Neural progenitor cell (in vitro differentiated cells): ENCODE measurements at regions not wholly inside any gene's neighbourhood (a gene's known extent, or its start where the extent isn't known, plus 50 kb on each side); places are given as distances from the start of the nearest gene placed in this dataset.

Experiments
- DNase-seq: peaks from one replicate; pipeline ENCODE4 v3.0.0-alpha.2; 2016; ENCODE audit warnings: low spot score
- H2AFZ ChIP-seq: fragments of 200-600 bp; sonication (generic); replicated peaks from 2 replicates; pipeline ENCODE4 v1.6.1; 2016; ENCODE audit warnings: antibody characterized with exemption
- H3F3A ChIP-seq: fragments of 200-600 bp; sonication (generic); 2 replicates; pipeline ENCODE4 v1.6.1; 2016; ENCODE audit warnings: antibody characterized with exemption, low read depth
- H3K27ac ChIP-seq: fragments of 200-600 bp; sonication (generic); 2 replicates; pipeline ENCODE4 v1.5.1; 2016; ENCODE audit warnings: mild to moderate bottlenecking
- H3K27me3 ChIP-seq: fragments of 200-600 bp; sonication (generic); 2 replicates; pipeline ENCODE4 v1.6.1; 2016; ENCODE audit warnings: mild to moderate bottlenecking, moderate library complexity
- H3K36me3 ChIP-seq: fragments of 200-600 bp; sonication (generic); 2 replicates; pipeline ENCODE4 v1.5.1; 2016
- H3K4me1 ChIP-seq: fragments of 200-600 bp; sonication (generic); 2 replicates; pipeline ENCODE4 v1.6.1; 2016; ENCODE audit warnings: mixed run types
- H3K4me2 ChIP-seq: fragments of 200-600 bp; sonication (generic); 2 replicates; pipeline ENCODE4 v1.6.1; 2016
- H3K4me3 ChIP-seq: fragments of 200-600 bp; sonication (generic); 2 replicates; pipeline ENCODE4 v1.5.1; 2016
- H3K79me2 ChIP-seq: fragments of 200-600 bp; sonication (generic); 2 replicates; pipeline ENCODE4 v1.6.1; 2016; ENCODE audit warnings: low read depth
- H3K9ac ChIP-seq: fragments of 200-600 bp; sonication (generic); 2 replicates; pipeline ENCODE4 v1.6.1; 2016
- H3K9me3 ChIP-seq: fragments of 200-600 bp; sonication (generic); 2 replicates; pipeline ENCODE4 v1.5.1; 2016; ENCODE audit warnings: low read depth
- H4K20me1 ChIP-seq: fragments of 200-600 bp; sonication (generic); 2 replicates; pipeline ENCODE4 v1.6.1; 2016; ENCODE audit warnings: low read depth
- H3K27ac Mint-ChIP-seq: 3 replicates; pipeline ENCODE4 v1.8.0; 2021; ENCODE audit warnings: mixed read lengths
- H3K27me3 Mint-ChIP-seq: 2 replicates; pipeline ENCODE4 v1.8.0; 2022; ENCODE audit warnings: low read depth, mild to moderate bottlenecking, inconsistent platforms, moderate library complexity, mixed read lengths; ENCODE audit not compliant: insufficient read depth
- H3K36me3 Mint-ChIP-seq: 3 replicates; pipeline ENCODE4 v1.8.0; 2021; ENCODE audit warnings: mixed read lengths
- H3K4me1 Mint-ChIP-seq: 3 replicates; pipeline ENCODE4 v1.8.0; 2021; ENCODE audit warnings: mixed read lengths
- H3K4me3 Mint-ChIP-seq: 3 replicates; pipeline ENCODE4 v1.8.0; 2021; ENCODE audit warnings: mild to moderate bottlenecking, moderate library complexity, mixed read lengths
- H3K9me3 Mint-ChIP-seq: 3 replicates; pipeline ENCODE4 v1.8.0; 2020; ENCODE audit warnings: mixed read lengths
- EZH2 ChIP-seq: fragments of 200-600 bp; sonication (generic); IDR thresholded peaks from 2 replicates; pipeline ENCODE4 v1.6.1; 2017; ENCODE audit warnings: antibody characterized with exemption, mild to moderate bottlenecking, moderate library complexity
- EZH2phosphoT487 ChIP-seq: fragments of 200-600 bp; sonication (generic); IDR thresholded peaks from 2 replicates; pipeline ENCODE4 v1.6.1; 2017; ENCODE audit warnings: antibody characterized with exemption
- TF ChIP-seq, protein P1 (sequence below): fragments of 200-600 bp; sonication (generic); IDR thresholded peaks from 2 replicates; pipeline ENCODE4 v1.5.1; 2017; ENCODE audit warnings: antibody characterized with exemption, mild to moderate bottlenecking

DNA sequence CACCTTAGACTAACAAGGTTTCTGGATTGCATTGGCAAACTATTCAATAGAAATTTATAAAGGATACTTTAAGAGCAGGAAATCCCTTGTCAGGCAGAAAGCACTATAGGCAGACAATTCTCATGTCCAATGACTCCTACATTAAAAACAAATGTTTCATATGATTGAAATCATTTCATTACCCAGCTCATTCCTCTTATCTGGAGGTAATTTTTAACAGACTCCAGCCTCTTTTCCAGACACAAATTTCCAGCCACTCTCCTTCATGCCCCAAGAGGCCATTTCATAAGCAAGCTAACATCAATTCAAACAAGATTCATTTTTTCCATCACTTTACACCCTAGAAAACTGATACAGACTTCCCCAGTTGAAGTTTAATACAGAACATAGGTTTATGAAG lies 495.1 kb upstream of the FRG1 start:
- Histone ChIP-seq H2AFZ (no peak overlapping the region), H3K79me2 (no peaks in the 10 kb centered on the region), H3K9ac (no peak overlapping the region), H3K4me2 (no peak overlapping the region), H3K4me1 (no peaks in the 10 kb centered on the region), H3K9me3 (no peaks in the 10 kb centered on the region), H3K36me3 (no peaks in the 10 kb centered on the region), H3K27ac (no peak overlapping the region), H3F3A (no peaks in the 10 kb centered on the region), H3K4me3 (no peak overlapping the region), H3K27me3 (no peaks in the 10 kb centered on the region), H4K20me1 (no peaks in the 10 kb centered on the region)
- Mint-ChIP-seq H3K9me3 (peaks cover 9% of the 10 kb centered on the region), H3K4me3 (no peak overlapping the region), H3K36me3 (no peaks in the 10 kb centered on the region), H3K27me3 (peaks cover 4% of the 10 kb centered on the region), H3K27ac (no peak overlapping the region), H3K4me1 (no peaks in the 10 kb centered on the region)
- DNase-seq: no peak
- TF ChIP-seq EZH2phosphoT487 (no peak), EZH2 (no peak)

GRCh38 chr4:189463734-189464133 lies 476.9 kb upstream of the FRG1 start:
- Mint-ChIP-seq H3K36me3 (no peaks in the 10 kb centered on the region), H3K4me1 (no peaks in the 10 kb centered on the region), H3K4me3 (no peak overlapping the region), H3K9me3 (peaks cover 12% of the 10 kb centered on the region), H3K27ac (no peak overlapping the region), H3K27me3 (peaks cover 4% of the 10 kb centered on the region)
- no peaks in the 10 kb centered on the region for H3K36me3 ChIP-seq
- no peak for DNase-seq
- no peaks in the 10 kb centered on the region for H3K9me3 ChIP-seq
- H3K4me3 ChIP-seq: no peak overlapping the region
- H3K27me3 ChIP-seq: no peaks in the 10 kb centered on the region
- H3K4me2 ChIP-seq: no peak overlapping the region
- TF ChIP-seq EZH2: no peak
- TF ChIP-seq EZH2phosphoT487: no peak
- TF ChIP-seq, protein P1, sequence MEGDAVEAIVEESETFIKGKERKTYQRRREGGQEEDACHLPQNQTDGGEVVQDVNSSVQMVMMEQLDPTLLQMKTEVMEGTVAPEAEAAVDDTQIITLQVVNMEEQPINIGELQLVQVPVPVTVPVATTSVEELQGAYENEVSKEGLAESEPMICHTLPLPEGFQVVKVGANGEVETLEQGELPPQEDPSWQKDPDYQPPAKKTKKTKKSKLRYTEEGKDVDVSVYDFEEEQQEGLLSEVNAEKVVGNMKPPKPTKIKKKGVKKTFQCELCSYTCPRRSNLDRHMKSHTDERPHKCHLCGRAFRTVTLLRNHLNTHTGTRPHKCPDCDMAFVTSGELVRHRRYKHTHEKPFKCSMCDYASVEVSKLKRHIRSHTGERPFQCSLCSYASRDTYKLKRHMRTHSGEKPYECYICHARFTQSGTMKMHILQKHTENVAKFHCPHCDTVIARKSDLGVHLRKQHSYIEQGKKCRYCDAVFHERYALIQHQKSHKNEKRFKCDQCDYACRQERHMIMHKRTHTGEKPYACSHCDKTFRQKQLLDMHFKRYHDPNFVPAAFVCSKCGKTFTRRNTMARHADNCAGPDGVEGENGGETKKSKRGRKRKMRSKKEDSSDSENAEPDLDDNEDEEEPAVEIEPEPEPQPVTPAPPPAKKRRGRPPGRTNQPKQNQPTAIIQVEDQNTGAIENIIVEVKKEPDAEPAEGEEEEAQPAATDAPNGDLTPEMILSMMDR: no peak
- H3K9ac ChIP-seq: no peak overlapping the region
- no peaks in the 10 kb centered on the region for H3K4me1 ChIP-seq
- no peak overlapping the region for H3K27ac ChIP-seq
- no peaks in the 10 kb centered on the region for H3K79me2 ChIP-seq
- H2AFZ ChIP-seq: no peak overlapping the region
- no peaks in the 10 kb centered on the region for H4K20me1 ChIP-seq
- peaks cover 8% of the 10 kb centered on the region for H3F3A ChIP-seq

DNA sequence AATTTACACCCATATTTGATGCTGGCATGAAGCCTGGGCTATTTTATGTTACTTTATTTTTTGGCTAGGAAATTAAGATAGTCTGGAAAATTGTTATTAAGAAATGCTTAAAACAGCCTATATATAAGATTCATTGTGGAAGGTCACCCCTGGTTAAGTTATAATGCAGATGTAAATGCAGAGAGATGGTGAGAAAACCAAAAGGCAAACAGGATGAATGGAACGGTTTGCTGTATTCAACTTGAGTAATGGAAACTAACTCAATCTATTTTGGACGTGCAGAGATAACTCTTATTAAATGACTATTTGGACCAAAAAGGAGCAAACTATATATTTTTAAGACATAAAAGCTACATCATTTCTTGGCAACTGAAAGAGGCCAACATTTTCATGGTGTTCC lies 446.3 kb upstream of the FRG1 start:
- Histone ChIP-seq H3K27ac (no peak overlapping the region), H2AFZ (no peak overlapping the region), H3K4me1 (no peaks in the 10 kb centered on the region), H3K9me3 (no peaks in the 10 kb centered on the region), H3K4me2 (no peak overlapping the region), H3K9ac (no peak overlapping the region), H3K36me3 (no peaks in the 10 kb centered on the region), H3K4me3 (no peak overlapping the region), H3K27me3 (no peaks in the 10 kb centered on the region), H4K20me1 (no peaks in the 10 kb centered on the region), H3K79me2 (no peaks in the 10 kb centered on the region), H3F3A (no peaks in the 10 kb centered on the region)
- H3K27me3 Mint-ChIP-seq: peaks cover 3% of the 10 kb centered on the region
- H3K27ac Mint-ChIP-seq: no peak overlapping the region
- H3K4me1 Mint-ChIP-seq: no peaks in the 10 kb centered on the region
- H3K9me3 Mint-ChIP-seq: peaks cover 23% of the 10 kb centered on the region
- DNase-seq: no peak
- no peak overlapping the region for H3K4me3 Mint-ChIP-seq
- TF ChIP-seq EZH2phosphoT487: no peak
- TF ChIP-seq, protein P1: no peak
- TF ChIP-seq EZH2: no peak
- no peaks in the 10 kb centered on the region for H3K36me3 Mint-ChIP-seq

DNA sequence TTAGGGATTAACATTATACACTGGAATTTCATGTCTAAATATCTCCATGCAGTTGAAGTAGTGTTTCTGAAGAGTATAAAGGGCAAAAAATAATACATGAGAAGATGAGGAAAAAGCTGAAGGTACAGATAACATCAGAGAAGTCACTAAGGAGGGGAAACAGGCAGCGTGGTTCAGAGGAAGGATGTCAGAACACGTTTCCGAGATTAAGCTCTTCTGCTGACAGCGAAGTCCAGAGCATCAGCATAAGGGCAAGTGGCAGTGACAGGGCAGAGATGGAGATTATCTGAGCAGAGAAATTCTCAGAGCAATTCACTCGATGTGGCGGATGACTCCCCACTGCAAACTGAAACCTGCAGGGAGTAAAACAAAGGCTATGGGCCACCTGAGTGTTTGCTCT lies 443.2 kb upstream of the FRG1 start:
- Histone ChIP-seq H3F3A (no peaks in the 10 kb centered on the region), H3K27ac (no peak overlapping the region), H2AFZ (no peak overlapping the region), H3K4me3 (no peak overlapping the region), H3K4me1 (no peaks in the 10 kb centered on the region), H3K27me3 (no peaks in the 10 kb centered on the region), H3K9me3 (no peaks in the 10 kb centered on the region), H4K20me1 (no peaks in the 10 kb centered on the region), H3K79me2 (no peaks in the 10 kb centered on the region), H3K9ac (no peak overlapping the region), H3K4me2 (no peak overlapping the region), H3K36me3 (no peaks in the 10 kb centered on the region)
- H3K9me3 Mint-ChIP-seq: peaks cover 15% of the 10 kb centered on the region
- DNase-seq: no peak
- H3K4me1 Mint-ChIP-seq: no peaks in the 10 kb centered on the region
- H3K4me3 Mint-ChIP-seq: no peak overlapping the region
- no peak overlapping the region for H3K27ac Mint-ChIP-seq
- peaks cover 3% of the 10 kb centered on the region for H3K27me3 Mint-ChIP-seq
- no peaks in the 10 kb centered on the region for H3K36me3 Mint-ChIP-seq
- no peak for TF ChIP-seq EZH2phosphoT487
- TF ChIP-seq, protein P1: no peak
- TF ChIP-seq EZH2: no peak
